GM12872 (cell line): ENCODE measurements at regions not wholly inside any gene's neighbourhood (a gene's known extent, or its start where the extent isn't known, plus 50 kb on each side); places are given as distances from the start of the nearest gene placed in this dataset.

Source experiments
- TF ChIP-seq, protein P1 (sequence below): IDR thresholded peaks from 3 replicates; pipeline ENCODE4 v1.5.1; 2011; ENCODE audit warnings: low read depth, mild to moderate bottlenecking, low read length, moderate library complexity; ENCODE audit not compliant: insufficient read depth

- TF ChIP-seq, protein P1, sequence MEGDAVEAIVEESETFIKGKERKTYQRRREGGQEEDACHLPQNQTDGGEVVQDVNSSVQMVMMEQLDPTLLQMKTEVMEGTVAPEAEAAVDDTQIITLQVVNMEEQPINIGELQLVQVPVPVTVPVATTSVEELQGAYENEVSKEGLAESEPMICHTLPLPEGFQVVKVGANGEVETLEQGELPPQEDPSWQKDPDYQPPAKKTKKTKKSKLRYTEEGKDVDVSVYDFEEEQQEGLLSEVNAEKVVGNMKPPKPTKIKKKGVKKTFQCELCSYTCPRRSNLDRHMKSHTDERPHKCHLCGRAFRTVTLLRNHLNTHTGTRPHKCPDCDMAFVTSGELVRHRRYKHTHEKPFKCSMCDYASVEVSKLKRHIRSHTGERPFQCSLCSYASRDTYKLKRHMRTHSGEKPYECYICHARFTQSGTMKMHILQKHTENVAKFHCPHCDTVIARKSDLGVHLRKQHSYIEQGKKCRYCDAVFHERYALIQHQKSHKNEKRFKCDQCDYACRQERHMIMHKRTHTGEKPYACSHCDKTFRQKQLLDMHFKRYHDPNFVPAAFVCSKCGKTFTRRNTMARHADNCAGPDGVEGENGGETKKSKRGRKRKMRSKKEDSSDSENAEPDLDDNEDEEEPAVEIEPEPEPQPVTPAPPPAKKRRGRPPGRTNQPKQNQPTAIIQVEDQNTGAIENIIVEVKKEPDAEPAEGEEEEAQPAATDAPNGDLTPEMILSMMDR, result no peak
Observed at GRCh38 chr11:114987186-114987760, 308.9 kb downstream of the NXPE2 start.

GRCh38 chr11:114988644-114989043, 310.3 kb downstream of the NXPE2 start:
- TF ChIP-seq, protein P1, result no peak

DNA sequence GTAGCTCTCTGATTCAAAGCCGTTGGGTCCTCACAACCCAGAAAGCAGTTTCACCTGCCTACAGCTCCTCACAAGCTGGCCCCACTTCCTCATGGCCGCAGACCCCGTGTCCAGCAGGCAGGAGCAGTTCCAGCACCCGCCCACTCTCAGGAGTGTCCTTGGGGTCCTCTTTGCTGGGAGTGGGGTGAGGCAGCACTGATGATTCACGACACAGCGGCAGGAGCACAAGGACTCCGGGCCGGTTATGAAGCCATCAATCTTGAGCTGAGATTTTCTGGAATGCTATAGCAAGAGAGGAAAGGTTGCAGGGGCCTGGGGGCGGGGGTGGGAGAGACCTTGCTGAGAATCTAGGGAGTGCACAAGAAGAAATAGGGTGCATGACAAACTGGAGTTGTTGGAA, 311.2 kb downstream of the NXPE2 start:
- TF ChIP-seq, protein P1, result no peak

- TF ChIP-seq, protein P1, result no peak
Observed at GRCh38 chr11:115005663-115006062, 327.3 kb downstream of the NXPE2 start.

DNA sequence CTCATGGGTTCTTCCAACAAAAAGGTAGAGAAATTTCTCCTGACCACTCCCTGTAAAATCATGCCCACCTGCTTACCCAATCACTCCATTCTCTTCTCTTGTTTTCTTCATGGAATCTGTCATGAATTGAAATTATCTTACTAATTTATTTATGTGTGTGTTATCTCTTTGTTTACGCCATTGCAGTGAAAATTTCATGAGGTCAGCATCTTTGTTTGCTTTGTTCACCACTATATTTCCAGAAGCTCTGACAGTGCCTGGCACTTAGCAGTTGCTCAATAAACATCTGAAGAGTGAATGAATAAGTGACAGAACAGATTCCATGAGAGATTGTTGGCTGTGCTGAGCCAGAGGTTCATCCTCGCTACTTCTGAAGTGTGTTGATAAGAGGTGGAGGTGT, 329.5 kb downstream of the NXPE2 start:
- TF ChIP-seq, protein P1, result no peak

GRCh38 chr11:115008799-115009198, 330.5 kb downstream of the NXPE2 start:
- TF ChIP-seq, protein P1, result no peak

DNA sequence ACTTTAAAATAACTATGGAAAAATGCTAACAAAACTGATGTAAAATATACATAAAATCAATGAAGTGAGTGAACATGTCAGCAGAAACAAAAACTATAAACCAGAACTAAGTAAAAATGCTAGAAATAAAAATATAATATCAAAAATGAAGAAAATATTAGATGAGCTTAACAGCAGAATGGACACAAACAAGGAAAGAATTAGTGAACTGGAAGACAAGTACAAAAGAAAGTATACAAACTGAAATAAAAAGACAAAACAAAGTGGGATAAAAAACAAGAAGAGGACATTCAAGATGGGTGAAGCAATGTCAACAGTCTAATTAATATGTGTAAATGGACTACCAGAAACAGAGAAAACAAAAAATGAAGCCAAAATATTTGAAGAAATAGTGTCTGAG, 339.2 kb downstream of the NXPE2 start:
- TF ChIP-seq, protein P1, result no peak
